HCT116 (cell line): ENCODE measurements at regions not wholly inside any gene's neighbourhood (a gene's known extent, or its start where the extent isn't known, plus 50 kb on each side); places are given as distances from the start of the nearest gene placed in this dataset.

ENCODE experiments used
- ATAC-seq: fragments of 200-7000 bp; cut with Tn5 transposase; 2 replicates; pipeline ENCODE4 v1.9.1; 2020; ENCODE audit warnings: mild to moderate bottlenecking, moderate library complexity
- BruUV-seq: library from RNA; stranded (reverse); fragments of 400-500 nt; replicated peaks from 2 replicates; lab custom pipeline; 2021; lab: Mats Ljungman, UMichigan
- CTCF ChIA-PET: fragments of 300-600 bp; sonication (Branson Sonifier 250); formaldehyde crosslinking; loops from one replicate; lab custom pipeline; 2021; ENCODE audit warnings: antibody characterized with exemption; lab: Charles Lee
- POLR2A ChIA-PET: fragments of 300-600, 350-600 bp; sonication (Branson Sonifier 250); formaldehyde crosslinking; loops from one replicate; lab custom pipeline; 2021; ENCODE audit warnings: antibody characterized with exemption; lab: Charles Lee
- RAD21 ChIA-PET, 2 experiments: fragments of 300-600 bp; sonication (Branson Sonifier 250); formaldehyde crosslinking; loops; one replicate each; lab custom pipeline; 2023; ENCODE audit warnings: low total read pairs in 2 of 2; ENCODE audit not compliant: uncharacterized antibody in 2 of 2, unreplicated experiment in 2 of 2, low non-redundant PET in 1 of 2; lab: Charles Lee
- DNase-seq: peaks from one replicate; pipeline ENCODE4 v3.0.0-alpha.2; 2010; ENCODE audit warnings: low read depth, low spot score
- H2AFZ ChIP-seq: fragments of 200-600 bp; shearing (Covaris generic), sonication (generic); 2 replicates; pipeline ENCODE4 v1.6.1; 2017; ENCODE audit warnings: low read depth, mixed run types, mixed read lengths, antibody characterized with exemption, low read length; ENCODE audit not compliant: poor library complexity, severe bottlenecking
- H3K27ac ChIP-seq: 2 replicates; pipeline ENCODE4 v1.5.1; 2012; ENCODE audit warnings: low read depth, low read length
- H3K27me3 ChIP-seq: fragments of 200-600 bp; sonication (generic); 2 replicates; pipeline ENCODE4 v1.6.1; 2016; ENCODE audit warnings: mixed run types, low read length, mixed read lengths; ENCODE audit not compliant: insufficient read depth
- H3K36me3 ChIP-seq, 2 experiments: fragments of 200-500 bp in 1 of 2; fragments of 200-600 bp in 1 of 2; sonication (Bioruptor generic) in 1 of 2; sonication (generic) in 1 of 2; 2 replicates each; pipeline versions ENCODE4 v1.5.1 to v1.6.1; 2014 to 2016; ENCODE audit warnings: low read length in 2 of 2, inconsistent platforms in 1 of 2, mixed read lengths in 1 of 2, mixed run types in 1 of 2; ENCODE audit not compliant: insufficient read depth in 2 of 2, control insufficient read depth in 1 of 2
- H3K4me1 ChIP-seq, 2 experiments: fragments of 200-600 bp in 1 of 2; sonication (generic) in 1 of 2; 2 replicates each; pipeline versions ENCODE4 v1.5.1 to v1.6.1; 2012 to 2017; ENCODE audit warnings: low read length in 2 of 2, inconsistent platforms in 1 of 2, mild to moderate bottlenecking in 1 of 2, mixed read lengths in 1 of 2, mixed run types in 1 of 2, moderate library complexity in 1 of 2; ENCODE audit not compliant: insufficient read depth in 2 of 2, control insufficient read depth in 1 of 2
- H3K4me2 ChIP-seq: fragments of 200-600 bp; sonication (generic); 2 replicates; pipeline ENCODE4 v1.6.1; 2017; ENCODE audit warnings: mixed run types, low read length, mixed read lengths
- H3K4me3 ChIP-seq, 2 experiments: fragments of 200-600 bp in 1 of 2; sonication (generic) in 1 of 2; replicated peaks in 1 of 2; 2 replicates each; pipeline ENCODE4 v1.5.1; 2011 to 2016; ENCODE audit warnings: low read length in 2 of 2, control low read depth in 1 of 2, low read depth in 1 of 2, mild to moderate bottlenecking in 1 of 2, mixed read lengths in 1 of 2, mixed run types in 1 of 2
- H3K79me2 ChIP-seq: fragments of 200-600 bp; sonication (generic); 2 replicates; pipeline ENCODE4 v1.6.1; 2017; ENCODE audit warnings: mild to moderate bottlenecking, mixed run types, low read length, moderate library complexity, mixed read lengths; ENCODE audit not compliant: insufficient read depth
- H3K9ac ChIP-seq: fragments of 200-600 bp; sonication (generic); 2 replicates; pipeline ENCODE4 v1.6.1; 2016; ENCODE audit warnings: low read length, mixed read lengths
- H3K9me2 ChIP-seq: fragments of 200-600 bp; sonication (generic), shearing (Covaris generic); 2 replicates; pipeline ENCODE4 v1.6.1; 2017; ENCODE audit warnings: mixed run types, mild to moderate bottlenecking, moderate library complexity; ENCODE audit not compliant: insufficient read depth
- H3K9me3 ChIP-seq, 2 experiments: fragments of 200-500 bp in 1 of 2; fragments of 200-600 bp in 1 of 2; sonication (Bioruptor generic) in 1 of 2; sonication (generic) in 1 of 2; 2 replicates each; pipeline ENCODE4 v1.6.1; 2014 to 2017; ENCODE audit warnings: low read length in 2 of 2, mixed read lengths in 2 of 2, inconsistent platforms in 1 of 2, low read depth in 1 of 2, mild to moderate bottlenecking in 1 of 2, mixed run types in 1 of 2, moderate library complexity in 1 of 2; ENCODE audit not compliant: control insufficient read depth in 1 of 2, insufficient read depth in 1 of 2
- H4K20me1 ChIP-seq: fragments of 200-600 bp; sonication (generic), shearing (Covaris generic); 2 replicates; pipeline ENCODE4 v1.6.1; 2017; ENCODE audit warnings: mixed run types, mild to moderate bottlenecking, moderate library complexity; ENCODE audit not compliant: insufficient read depth
- CBX3 ChIP-seq: IDR thresholded peaks from 2 replicates; pipeline ENCODE4 v1.6.1; 2012; ENCODE audit warnings: low read depth
- CEBPB ChIP-seq: IDR thresholded peaks from 2 replicates; pipeline ENCODE4 v1.6.1; 2012; ENCODE audit warnings: low read depth
- EGR1 ChIP-seq: IDR thresholded peaks from 2 replicates; pipeline ENCODE4 v1.6.1; 2012; ENCODE audit warnings: low read depth
- ELF1 ChIP-seq: IDR thresholded peaks from 2 replicates; pipeline ENCODE4 v1.6.1; 2012; ENCODE audit warnings: low read depth, borderline replicate concordance
- EZH2 ChIP-seq: fragments of 200-600 bp; sonication (generic); IDR thresholded peaks from 2 replicates; pipeline ENCODE4 v1.6.1; 2017; ENCODE audit warnings: antibody characterized with exemption, mixed run types
- EZH2phosphoT487 ChIP-seq: fragments of 200-600 bp; IDR thresholded peaks from 2 replicates; pipeline ENCODE4 v1.6.1; 2018; ENCODE audit warnings: antibody characterized with exemption, borderline replicate concordance
- FOSL1 ChIP-seq: IDR thresholded peaks from 2 replicates; pipeline ENCODE4 v1.6.1; 2012; ENCODE audit warnings: low read depth
- RAD21 ChIP-seq: IDR thresholded peaks from 2 replicates; pipeline ENCODE4 v1.6.1; 2012; ENCODE audit warnings: low read depth, mild to moderate bottlenecking
- REST ChIP-seq: IDR thresholded peaks from 2 replicates; pipeline ENCODE4 v1.6.1; 2012; ENCODE audit warnings: low read depth
- SRF ChIP-seq: IDR thresholded peaks from 2 replicates; pipeline ENCODE4 v1.6.1; 2012; ENCODE audit warnings: low read depth
- TCF7L2 ChIP-seq: IDR thresholded peaks from 2 replicates; pipeline ENCODE4 v1.7.0; 2011; ENCODE audit warnings: borderline replicate concordance, inconsistent platforms; ENCODE audit not compliant: insufficient read depth, insufficient read length; ENCODE audit errors: extremely low read depth
- ZFX ChIP-seq: fragments of 450-650 bp; IDR thresholded peaks from 2 replicates; pipeline ENCODE4 v1.6.1; 2017
- intact Hi-C: fragments of 100-400 bp; cut with micrococcal nuclease; formaldehyde crosslinking; loops from 2 replicates; pipeline ENCODE4 v1.10.0; 2022
- TF ChIP-seq, protein P1 (sequence below), 3 experiments: fragments of 200-600 bp in 1 of 3; sonication (generic) in 1 of 3; IDR thresholded peaks in 2 of 3; conservative IDR thresholded peaks in 1 of 3; 2 replicates each; pipeline ENCODE4 v1.5.1; 2012 to 2017; ENCODE audit warnings: low read depth in 2 of 3, low read length in 2 of 3, antibody characterized with exemption in 1 of 3, borderline replicate concordance in 1 of 3, control low read depth in 1 of 3, mild to moderate bottlenecking in 1 of 3, mixed read lengths in 1 of 3, mixed run types in 1 of 3, moderate library complexity in 1 of 3; ENCODE audit not compliant: insufficient read depth in 1 of 3
- TF ChIP-seq, protein P2 (sequence below): IDR thresholded peaks from 2 replicates; pipeline ENCODE4 v1.6.1; 2012

DNA sequence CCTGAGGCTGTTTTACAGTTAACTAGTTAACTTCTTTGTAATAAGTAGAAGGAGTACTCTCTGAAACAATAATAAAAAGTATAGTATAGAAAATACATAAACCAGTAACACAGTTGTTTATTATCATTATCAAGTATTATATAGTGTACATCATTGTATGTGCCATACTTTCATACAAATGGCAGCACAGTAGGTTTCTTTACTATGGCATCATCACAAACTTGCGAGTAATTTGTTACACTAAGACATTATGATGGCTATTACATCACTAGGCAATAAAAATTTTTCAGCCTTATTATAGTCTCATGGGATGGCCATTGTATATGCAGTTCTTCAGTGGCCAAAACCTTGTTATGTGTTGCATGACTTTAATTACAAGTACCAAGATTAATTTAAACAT lies 1376.5 kb upstream of the ADGRL2 start:
- Histone ChIP-seq H3K36me3 (no peaks in the 10 kb centered on the region), H3K27ac (no peak overlapping the region), H3K79me2 (no peaks in the 10 kb centered on the region), H3K9ac (no peak overlapping the region), H2AFZ (no peak overlapping the region), H3K9me3 (no peaks in the 10 kb centered on the region; a peak in 1 of 4 replicates), H3K4me2 (no peak overlapping the region), H3K27me3 (no peaks in the 10 kb centered on the region), H3K9me2 (no peaks in the 10 kb centered on the region), H3K4me1 (no peaks in the 10 kb centered on the region), H3K4me3 (no peak overlapping the region), H4K20me1 (no peaks in the 10 kb centered on the region)
- intact Hi-C loops: no loop called here
- ChIA-PET POLR2A (no interaction called here), RAD21 (no interaction called here), CTCF (no interaction called here)
- ATAC-seq (no peak), DNase-seq (no peak)
- no TSS peak for BruUV-seq
- TF ChIP-seq REST (no peak), CEBPB (no peak), SRF (no peak), RAD21 (no peak), ELF1 (no peak), EZH2 (no peak), EGR1 (no peak), EZH2phosphoT487 (no peak), CBX3 (no peak), TCF7L2 (no peak), ZFX (no peak), FOSL1 (no peak)
- TF ChIP-seq, protein P1, sequence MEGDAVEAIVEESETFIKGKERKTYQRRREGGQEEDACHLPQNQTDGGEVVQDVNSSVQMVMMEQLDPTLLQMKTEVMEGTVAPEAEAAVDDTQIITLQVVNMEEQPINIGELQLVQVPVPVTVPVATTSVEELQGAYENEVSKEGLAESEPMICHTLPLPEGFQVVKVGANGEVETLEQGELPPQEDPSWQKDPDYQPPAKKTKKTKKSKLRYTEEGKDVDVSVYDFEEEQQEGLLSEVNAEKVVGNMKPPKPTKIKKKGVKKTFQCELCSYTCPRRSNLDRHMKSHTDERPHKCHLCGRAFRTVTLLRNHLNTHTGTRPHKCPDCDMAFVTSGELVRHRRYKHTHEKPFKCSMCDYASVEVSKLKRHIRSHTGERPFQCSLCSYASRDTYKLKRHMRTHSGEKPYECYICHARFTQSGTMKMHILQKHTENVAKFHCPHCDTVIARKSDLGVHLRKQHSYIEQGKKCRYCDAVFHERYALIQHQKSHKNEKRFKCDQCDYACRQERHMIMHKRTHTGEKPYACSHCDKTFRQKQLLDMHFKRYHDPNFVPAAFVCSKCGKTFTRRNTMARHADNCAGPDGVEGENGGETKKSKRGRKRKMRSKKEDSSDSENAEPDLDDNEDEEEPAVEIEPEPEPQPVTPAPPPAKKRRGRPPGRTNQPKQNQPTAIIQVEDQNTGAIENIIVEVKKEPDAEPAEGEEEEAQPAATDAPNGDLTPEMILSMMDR (IDR thresholded peaks at IDR 0.05 in 2 of 3, conservative IDR thresholded peaks at IDR 0.05 in 1 of 3; ENCODE audit: borderline replicate concordance in 1 of 3, insufficient read depth in 1 of 3, low read depth in 2 of 3, low read length in 2 of 3): no peak
- TF ChIP-seq, protein P2, sequence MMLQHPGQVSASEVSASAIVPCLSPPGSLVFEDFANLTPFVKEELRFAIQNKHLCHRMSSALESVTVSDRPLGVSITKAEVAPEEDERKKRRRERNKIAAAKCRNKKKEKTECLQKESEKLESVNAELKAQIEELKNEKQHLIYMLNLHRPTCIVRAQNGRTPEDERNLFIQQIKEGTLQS: no peak
